GM12873 (cell line): ENCODE measurements at regions not wholly inside any gene's neighbourhood (a gene's known extent, or its start where the extent isn't known, plus 50 kb on each side); places are given as distances from the start of the nearest gene placed in this dataset.

Source experiments
- CTCF ChIP-seq: IDR thresholded peaks from 2 replicates; pipeline ENCODE4 v1.5.1; 2012; ENCODE audit warnings: low read depth, mild to moderate bottlenecking, moderate library complexity, low read length, control low read depth; ENCODE audit not compliant: insufficient read depth; ENCODE audit errors: missing control alignments

GRCh38 chr22:22364207-22364606, 119.6 kb downstream of the VPREB1 start:
- TF ChIP-seq CTCF = no peak

GRCh38 chr22:22366537-22366936, 122.0 kb downstream of the VPREB1 start:
- TF ChIP-seq CTCF = no peak

- no peak for TF ChIP-seq CTCF
These were observed 123.9 kb downstream of the VPREB1 start for GRCh38 chr22:22368516-22368915.

GRCh38 chr22:22369219-22369963, 124.8 kb downstream of the VPREB1 start:
- TF ChIP-seq CTCF = peak; percentile 5

GRCh38 chr22:22369964-22370270, 125.3 kb downstream of the VPREB1 start:
- TF ChIP-seq CTCF = no peak

- TF ChIP-seq CTCF = peak; percentile 48
These were observed 126.5 kb downstream of the VPREB1 start for GRCh38 chr22:22371031-22371541.

- no peak for TF ChIP-seq CTCF
These were observed 127.5 kb downstream of the VPREB1 start for GRCh38 chr22:22372086-22372485.
